WERI-Rb-1 (cell line): ENCODE measurements at regions not wholly inside any gene's neighbourhood (a gene's known extent, or its start where the extent isn't known, plus 50 kb on each side); places are given as distances from the start of the nearest gene placed in this dataset.
"Not testable (repeated sequence)": the region's sequence is repeated elsewhere in the genome, so short reads cannot be mapped to it uniquely, and the experiment has no call there.

ENCODE experiments used
- DNase-seq: peaks from one replicate; pipeline ENCODE4 v3.0.0-alpha.2; 2020
- H3K27ac ChIP-seq: fragments of 250-450 bp; sonication (Bioruptor Pico); 2 replicates; pipeline ENCODE4 v1.5.1; 2020; ENCODE audit warnings: mild to moderate bottlenecking, moderate library complexity
- H3K27me3 ChIP-seq: fragments of 250-450 bp; sonication (Bioruptor Pico); 2 replicates; pipeline ENCODE4 v1.5.1; 2021; ENCODE audit warnings: mild to moderate bottlenecking, low read depth, moderate library complexity; ENCODE audit not compliant: insufficient read depth, severe bottlenecking
- H3K36me3 ChIP-seq: fragments of 250-450 bp; sonication (Bioruptor Pico); 2 replicates; pipeline ENCODE4 v1.5.1; 2020; ENCODE audit warnings: mild to moderate bottlenecking, moderate library complexity
- H3K4me3 ChIP-seq: 2 replicates; pipeline ENCODE4 v1.5.1; 2011; ENCODE audit warnings: low read depth, mild to moderate bottlenecking, control low read depth, low read length
- H3K9me3 ChIP-seq: fragments of 250-450 bp; sonication (Bioruptor Pico); 2 replicates; pipeline ENCODE4 v1.5.1; 2021; ENCODE audit warnings: mild to moderate bottlenecking, moderate library complexity; ENCODE audit not compliant: severe bottlenecking
- CTCF ChIP-seq: IDR thresholded peaks from 2 replicates; pipeline ENCODE4 v1.5.1; 2011; ENCODE audit warnings: low read depth, mild to moderate bottlenecking, control low read depth, inconsistent platforms, low read length

GRCh38 chr16:77046206-77046605 lies 144.8 kb upstream of the MON1B start:
- H3K36me3 ChIP-seq: no peaks in the 10 kb centered on the region
- H3K4me3 ChIP-seq: no peak overlapping the region
- no peaks in the 10 kb centered on the region for H3K9me3 ChIP-seq
- no peak for TF ChIP-seq CTCF
- no peak for DNase-seq
- H3K27ac ChIP-seq: no peak overlapping the region
- H3K27me3 ChIP-seq: no peaks in the 10 kb centered on the region

- Histone ChIP-seq H3K4me3 (no peak overlapping the region), H3K36me3 (no peaks in the 10 kb centered on the region), H3K27ac (no peak overlapping the region), H3K27me3 (no peaks in the 10 kb centered on the region), H3K9me3 (no peaks in the 10 kb centered on the region)
- TF ChIP-seq CTCF: no peak
- DNase-seq: no peak
Observed at GRCh38 chr16:77048085-77048484, 142.9 kb upstream of the MON1B start.

GRCh38 chr16:77049577-77049976 lies 141.4 kb upstream of the MON1B start:
- no peak overlapping the region for H3K4me3 ChIP-seq
- no peaks in the 10 kb centered on the region for H3K36me3 ChIP-seq
- TF ChIP-seq CTCF: no peak
- H3K27ac ChIP-seq: no peak overlapping the region
- no peaks in the 10 kb centered on the region for H3K27me3 ChIP-seq
- no peaks in the 10 kb centered on the region for H3K9me3 ChIP-seq
- DNase-seq: no peak

GRCh38 chr16:77056597-77056996 lies 134.4 kb upstream of the MON1B start:
- not testable (repeated sequence) for H3K4me3 ChIP-seq, H3K36me3 ChIP-seq, DNase-seq, H3K27me3 ChIP-seq, H3K9me3 ChIP-seq, H3K27ac ChIP-seq

- no peak for DNase-seq
- no peaks in the 10 kb centered on the region for H3K27me3 ChIP-seq
- no peak overlapping the region for H3K4me3 ChIP-seq
- H3K36me3 ChIP-seq: no peaks in the 10 kb centered on the region
- no peak overlapping the region for H3K27ac ChIP-seq
- no peaks in the 10 kb centered on the region for H3K9me3 ChIP-seq
- TF ChIP-seq CTCF: no peak
Observed at GRCh38 chr16:77057161-77057774, 133.7 kb upstream of the MON1B start.

GRCh38 chr16:77059446-77059845 lies 131.5 kb upstream of the MON1B start:
- no peak for DNase-seq
- no peaks in the 10 kb centered on the region for H3K9me3 ChIP-seq
- TF ChIP-seq CTCF: no peak

More at GRCh38 chr16:77059446-77059845, 131.5 kb upstream of the MON1B start:
- H3K27ac ChIP-seq: no peak overlapping the region
- H3K4me3 ChIP-seq: no peak overlapping the region
- H3K27me3 ChIP-seq: no peaks in the 10 kb centered on the region
- H3K36me3 ChIP-seq: no peaks in the 10 kb centered on the region
